ENCODE measurements at regions not wholly inside any gene's neighbourhood (a gene's known extent, or its start where the extent isn't known, plus 50 kb on each side); places are given as distances from the start of the nearest gene placed in this dataset.

DNA sequence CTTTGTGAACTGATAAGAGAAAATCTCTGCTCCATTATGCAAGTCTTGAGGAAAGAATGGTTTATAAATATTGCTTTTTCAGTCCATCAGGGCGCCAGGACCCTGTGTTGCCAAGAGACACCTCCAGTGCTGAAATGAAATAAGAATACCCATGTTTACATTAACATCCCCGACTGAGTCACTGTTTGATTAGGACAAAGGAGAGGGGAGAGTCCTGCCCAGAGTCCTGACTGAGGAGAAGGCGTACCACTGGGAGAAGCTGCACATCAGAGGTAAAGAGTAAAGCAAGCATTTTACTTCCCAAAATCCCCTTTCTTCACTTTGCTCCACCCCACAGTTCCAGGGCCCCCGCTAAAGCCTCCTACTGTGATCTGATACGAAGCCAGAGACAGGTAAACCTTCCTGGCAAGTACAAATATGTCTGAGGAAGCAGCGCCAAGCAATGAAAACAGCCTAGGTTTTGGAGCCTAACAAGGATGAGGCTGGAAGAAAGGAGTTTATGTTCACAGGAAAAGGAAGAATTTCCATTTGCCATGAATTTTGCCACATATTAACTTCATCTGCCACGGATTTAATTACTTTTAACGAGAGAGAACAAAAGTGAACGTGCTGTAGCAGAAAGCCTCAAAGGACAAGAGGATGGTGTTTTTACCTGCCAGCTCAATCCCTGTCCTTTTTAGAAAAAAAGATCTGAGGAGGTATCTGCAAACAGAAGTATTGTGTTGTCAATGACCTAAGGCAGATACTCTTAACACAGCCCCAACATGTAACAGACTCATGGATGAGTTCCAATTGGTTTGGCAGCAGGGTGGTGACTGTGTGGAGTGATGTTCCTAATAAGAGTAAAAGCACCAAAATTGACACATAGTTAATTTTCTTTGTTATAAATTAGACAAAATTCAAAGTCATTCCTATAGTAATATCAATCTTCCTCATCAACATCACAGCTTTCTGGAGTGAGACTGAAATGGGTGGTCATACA, 209.4 kb upstream of the TLE4 start:
- H3K9me3 ChIP-seq: no peaks in the 10 kb centered on the region
- intact Hi-C loops (cut with DNase I): no loop called here
- DNase-seq: no peak
- no peaks in the 10 kb centered on the region for H3K36me3 ChIP-seq
- WGBS, 2 donors: 28 to 35% methylated on average over 9 of the region's 9 CpGs
- no peak overlapping the region for H3K4me3 ChIP-seq
- TF ChIP-seq CTCF (IDR thresholded peaks at IDR 0.05): no peak
- H3K4me1 ChIP-seq: peaks cover 0 to 5% (median 0%) of the 10 kb centered on the region in 3 donors
- no peak overlapping the region for H3K27ac ChIP-seq
- FAIRE-seq: no peak
- H3K27me3 ChIP-seq: no peaks in the 10 kb centered on the region
- ATAC-seq: peak in 1 of 4 donors; percentile 63

GRCh38 chr9:79369676-79370075, 202.1 kb upstream of the TLE4 start:
- no peak for ATAC-seq
- no peak for TF ChIP-seq CTCF (IDR thresholded peaks at IDR 0.05)
- no peaks in the 10 kb centered on the region for H3K9me3 ChIP-seq
- 77 to 92% methylated on average over 6 of the region's 6 CpGs for WGBS, 2 donors
- H3K4me3 ChIP-seq: no peak overlapping the region
- intact Hi-C loops (cut with DNase I): no loop called here
- no peaks in the 10 kb centered on the region for H3K27me3 ChIP-seq
- no peaks in the 10 kb centered on the region for H3K4me1 ChIP-seq
- no peak for DNase-seq
- H3K36me3 ChIP-seq: no peaks in the 10 kb centered on the region
- FAIRE-seq: no peak
- no peak overlapping the region for H3K27ac ChIP-seq

- no peaks in the 10 kb centered on the region for H3K27me3 ChIP-seq
- H3K36me3 ChIP-seq: no peaks in the 10 kb centered on the region
- no peak overlapping the region for H3K4me3 ChIP-seq
- FAIRE-seq (no peak), ATAC-seq (no peak), DNase-seq (no peak)
- H3K9me3 ChIP-seq: no peaks in the 10 kb centered on the region
- 70% methylated on average over 2 of the region's 2 CpGs for WGBS, 2 donors
- intact Hi-C loops (cut with DNase I): no loop called here
- no peaks in the 10 kb centered on the region for H3K4me1 ChIP-seq
- no peak overlapping the region for H3K27ac ChIP-seq
- no peak for TF ChIP-seq CTCF (IDR thresholded peaks at IDR 0.05)
Measured at GRCh38 chr9:79371301-79371700, 200.5 kb upstream of the TLE4 start.

DNA sequence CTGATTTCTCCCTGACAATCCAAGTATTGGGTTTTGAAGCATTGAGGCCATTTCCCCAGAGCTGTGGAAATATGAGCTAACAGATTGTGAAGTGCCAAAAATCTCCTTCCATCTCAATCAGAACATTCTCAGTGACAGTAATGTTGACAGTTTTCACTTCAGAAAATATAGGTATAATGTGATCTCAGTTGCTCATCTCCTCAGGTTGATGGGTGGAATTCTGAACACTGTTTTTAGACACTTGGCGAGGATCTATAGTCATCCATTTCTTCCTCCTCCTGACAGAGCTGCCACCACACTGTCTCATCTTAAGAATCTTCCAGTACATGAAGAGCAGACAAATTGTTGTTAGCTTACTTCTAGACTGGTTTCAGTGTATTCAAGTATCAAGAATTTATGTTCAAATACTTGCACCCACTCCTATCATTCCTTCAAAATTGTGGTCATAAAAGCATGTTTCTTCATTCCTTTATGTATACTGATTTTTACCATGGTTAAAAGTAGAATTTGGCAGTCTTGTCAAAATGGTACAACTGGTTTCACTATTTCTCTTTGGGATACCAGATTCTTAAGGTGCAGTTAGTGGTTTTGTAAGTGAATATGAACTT, 199.7 kb upstream of the TLE4 start:
- DNase-seq: no peak
- H3K4me1 ChIP-seq: no peaks in the 10 kb centered on the region
- no peaks in the 10 kb centered on the region for H3K36me3 ChIP-seq
- no peak for ATAC-seq
- no peak overlapping the region for H3K4me3 ChIP-seq
- H3K27me3 ChIP-seq: no peaks in the 10 kb centered on the region
- no peaks in the 10 kb centered on the region for H3K9me3 ChIP-seq
- TF ChIP-seq CTCF (IDR thresholded peaks at IDR 0.05): no peak
- no peak for FAIRE-seq
- 90 to 100% methylated on average over 1 of the region's 1 CpG for WGBS, 2 donors
- intact Hi-C loops (cut with DNase I): no loop called here
- no peak overlapping the region for H3K27ac ChIP-seq

Data from pancreas (tissue), 10 donors.